SHP77 (cell line): ENCODE measurements at regions not wholly inside any gene's neighbourhood (a gene's known extent, or its start where the extent isn't known, plus 50 kb on each side); places are given as distances from the start of the nearest gene placed in this dataset.

ENCODE experiments used
- DNase-seq, 2 experiments: peaks; one replicate each; lab custom pipeline; 2025; lab: John Stamatoyannopoulos, UW

GRCh38 chr7:26487780-26488515 lies 196.3 kb downstream of the SNX10 start:
- no peak for DNase-seq

GRCh38 chr7:26489391-26489790 lies 197.7 kb downstream of the SNX10 start:
- no peak for DNase-seq

- no peak for DNase-seq
Observed at GRCh38 chr7:26489906-26490639, 198.4 kb downstream of the SNX10 start.

GRCh38 chr7:26490640-26491624 lies 199.3 kb downstream of the SNX10 start:
- peak; percentile 32 to 60 for DNase-seq

GRCh38 chr7:26492816-26493215 lies 201.2 kb downstream of the SNX10 start:
- no peak for DNase-seq

GRCh38 chr7:26493737-26494428 lies 202.2 kb downstream of the SNX10 start:
- DNase-seq, result no peak

- DNase-seq, result no peak
Observed at GRCh38 chr7:26495569-26495968, 203.9 kb downstream of the SNX10 start.

- DNase-seq, result no peak
Observed at GRCh38 chr7:26497801-26498596, 206.3 kb downstream of the SNX10 start.

- no peak for DNase-seq
Observed at GRCh38 chr7:26499315-26499897, 207.7 kb downstream of the SNX10 start.

GRCh38 chr7:26500749-26501352 lies 209.2 kb downstream of the SNX10 start:
- peak in 1 of 2 experiments; percentile 27 for DNase-seq

- no peak for DNase-seq
Observed at GRCh38 chr7:26504411-26505120, 212.9 kb downstream of the SNX10 start.

GRCh38 chr7:26506196-26506595 lies 214.5 kb downstream of the SNX10 start:
- DNase-seq, result no peak

- DNase-seq, result no peak
Observed at GRCh38 chr7:26507108-26507987, 215.7 kb downstream of the SNX10 start.

GRCh38 chr7:26508481-26508880 lies 216.8 kb downstream of the SNX10 start:
- peak; percentile 36 to 48 for DNase-seq

GRCh38 chr7:26508917-26509316 lies 217.3 kb downstream of the SNX10 start:
- DNase-seq, result peak; percentile 82 to 83

- no peak for DNase-seq
Observed at GRCh38 chr7:26510231-26510957, 218.7 kb downstream of the SNX10 start.

- no peak for DNase-seq
Observed at GRCh38 chr7:26511866-26512265, 220.2 kb downstream of the SNX10 start.

GRCh38 chr7:26512737-26513136 lies 221.1 kb downstream of the SNX10 start:
- DNase-seq, result no peak
